Smooth muscle cell (in vitro differentiated cells): ENCODE measurements at regions not wholly inside any gene's neighbourhood (a gene's known extent, or its start where the extent isn't known, plus 50 kb on each side); places are given as distances from the start of the nearest gene placed in this dataset. TPM values are rescaled to one million over a fixed set of nuclear protein-coding genes. Genes with fewer than 3 reads are reported as not detected.

Experiments used
- DNase-seq: peaks from one replicate; lab custom pipeline; 2025; ENCODE audit not compliant: unreplicated experiment; lab: John Stamatoyannopoulos, UW
- H2AFZ ChIP-seq: fragments of 200-600 bp; sonication (generic); 2 replicates; pipeline ENCODE4 v1.6.0; 2016; ENCODE audit warnings: antibody characterized with exemption, low read depth, mild to moderate bottlenecking
- H3F3A ChIP-seq: fragments of 200-600 bp; sonication (generic); 2 replicates; pipeline ENCODE4 v1.6.0; 2017; ENCODE audit warnings: antibody characterized with exemption, low read depth
- H3K27ac ChIP-seq: fragments of 200-600 bp; sonication (generic); 2 replicates; pipeline ENCODE4 v1.5.1; 2016; ENCODE audit warnings: low read depth, mild to moderate bottlenecking
- H3K27me3 ChIP-seq: fragments of 200-600 bp; sonication (generic); 2 replicates; pipeline ENCODE4 v1.6.1; 2016; ENCODE audit warnings: low read depth, mild to moderate bottlenecking
- H3K36me3 ChIP-seq: fragments of 200-600 bp; sonication (generic); 2 replicates; pipeline ENCODE4 v1.5.1; 2016; ENCODE audit warnings: low read depth
- H3K4me1 ChIP-seq: fragments of 200-600 bp; sonication (generic); 2 replicates; pipeline ENCODE4 v1.5.1; 2016; ENCODE audit warnings: low read depth
- H3K4me2 ChIP-seq: fragments of 200-600 bp; sonication (generic); 2 replicates; pipeline ENCODE4 v1.6.0; 2016; ENCODE audit warnings: mild to moderate bottlenecking
- H3K4me3 ChIP-seq: fragments of 200-600 bp; sonication (generic); 2 replicates; pipeline ENCODE4 v1.5.1; 2016; ENCODE audit warnings: mild to moderate bottlenecking
- H3K79me2 ChIP-seq: fragments of 200-600 bp; sonication (generic); 2 replicates; pipeline ENCODE4 v1.6.0; 2016; ENCODE audit warnings: low read depth, mild to moderate bottlenecking
- H3K9ac ChIP-seq: fragments of 200-600 bp; sonication (generic); 2 replicates; pipeline ENCODE4 v1.6.0; 2016; ENCODE audit warnings: low read depth
- H3K9me3 ChIP-seq: fragments of 200-600 bp; sonication (generic); replicated peaks from 2 replicates; pipeline ENCODE4 v1.5.1; 2016; ENCODE audit warnings: low read depth
- H4K20me1 ChIP-seq: fragments of 200-600 bp; sonication (generic); 2 replicates; pipeline ENCODE4 v1.6.0; 2016; ENCODE audit warnings: low read depth
- CTCF ChIP-seq: fragments of 200-600 bp; sonication (generic); IDR thresholded peaks from 2 replicates; pipeline ENCODE4 v1.5.1; 2017; ENCODE audit warnings: borderline replicate concordance, mild to moderate bottlenecking, antibody characterized with exemption; ENCODE audit not compliant: insufficient read depth, poor library complexity, severe bottlenecking
- WGBS: methylation state at CpG from one replicate; pipeline ENCODE4 v1.1.7; 2016; ENCODE audit warnings: low lambda C conversion rate; 5-methylcytosine and 5-hydroxymethylcytosine counted together
- microRNA counts: library from miRNA; unstranded; fragments of <30 nt; microRNA quantifications from one replicate; lab custom pipeline; 2016
- microRNA-seq: library from miRNA; unstranded; fragments of <30 nt; microRNA quantifications from one replicate; pipeline ENCODE4, GENCODE V29; 2016; ENCODE audit warnings: borderline number of aligned reads
- small RNA-seq: library from RNA; depleted of rRNA; stranded (forward); fragments of <200 nt; gene quantifications from one replicate; pipeline ENCODE3, GENCODE V24; 2014

GRCh38 chr5:96015709-96016108 is 54.1 kb upstream of the ELL2 start:
- Histone ChIP-seq H4K20me1 (no peaks in the 10 kb centered on the region), H3K36me3 (no peaks in the 10 kb centered on the region), H3K79me2 (no peaks in the 10 kb centered on the region), H3K27me3 (no peaks in the 10 kb centered on the region), H2AFZ (no peak overlapping the region), H3K9me3 (no peaks in the 10 kb centered on the region), H3K27ac (no peak overlapping the region), H3K4me3 (no peak overlapping the region), H3K4me1 (peaks cover 14% of the 10 kb centered on the region), H3F3A (no peaks in the 10 kb centered on the region), H3K9ac (no peak overlapping the region), H3K4me2 (no peak overlapping the region)
- WGBS = 97% methylated on average over 1 of the region's 1 CpG
- no peak for TF ChIP-seq CTCF
- DNase-seq = no peak

GRCh38 chr5:96014395-96014794 is 52.7 kb upstream of the ELL2 start:
- Histone ChIP-seq H3K9me3 (no peaks in the 10 kb centered on the region), H3K27me3 (no peaks in the 10 kb centered on the region), H2AFZ (no peak overlapping the region), H4K20me1 (no peaks in the 10 kb centered on the region), H3K9ac (no peak overlapping the region), H3K4me1 (peaks cover 14% of the 10 kb centered on the region), H3F3A (no peaks in the 10 kb centered on the region), H3K4me3 (no peak overlapping the region), H3K36me3 (no peaks in the 10 kb centered on the region), H3K79me2 (no peaks in the 10 kb centered on the region), H3K4me2 (no peak overlapping the region), H3K27ac (no peak overlapping the region)
- 88% methylated on average over 1 of the region's 1 CpG for WGBS
- no peak for TF ChIP-seq CTCF
- no peak for DNase-seq

GRCh38 chr5:96013254-96013653 is 51.6 kb upstream of the ELL2 start:
- no peak overlapping the region for H3K4me3 ChIP-seq
- H3K79me2 ChIP-seq = no peaks in the 10 kb centered on the region
- H3F3A ChIP-seq = no peaks in the 10 kb centered on the region
- H3K9ac ChIP-seq = no peak overlapping the region
- no peak overlapping the region for H3K27ac ChIP-seq
- no peaks in the 10 kb centered on the region for H3K27me3 ChIP-seq
- peaks cover 11% of the 10 kb centered on the region for H3K4me1 ChIP-seq
- no peak overlapping the region for H2AFZ ChIP-seq
- TF ChIP-seq CTCF = no peak
- DNase-seq = no peak
- 92% methylated on average over 1 of the region's 1 CpG for WGBS
- H3K9me3 ChIP-seq = no peaks in the 10 kb centered on the region
- no peak overlapping the region for H3K4me2 ChIP-seq
- no peaks in the 10 kb centered on the region for H4K20me1 ChIP-seq
- no peaks in the 10 kb centered on the region for H3K36me3 ChIP-seq

- Histone ChIP-seq H3K36me3 (no peaks in the 10 kb centered on the region), H4K20me1 (no peaks in the 10 kb centered on the region), H3K9ac (no peak overlapping the region), H3K9me3 (no peaks in the 10 kb centered on the region), H3K79me2 (no peaks in the 10 kb centered on the region), H3K4me1 (peaks cover 2% of the 10 kb centered on the region), H3K4me2 (no peak overlapping the region), H3K4me3 (no peak overlapping the region), H3K27ac (no peak overlapping the region), H2AFZ (no peak overlapping the region), H3F3A (no peaks in the 10 kb centered on the region), H3K27me3 (no peaks in the 10 kb centered on the region)
- no peak for DNase-seq
- TF ChIP-seq CTCF = no peak
Observed at GRCh38 chr5:96012399-96012798, 50.7 kb upstream of the ELL2 start.

MicroRNAs in the stretch of these regions (microRNA counts, 767-probe panel; counts per million panel counts)
- microRNA hsa-miR-583 (lab: Ali Mortazavi, UCI) = 183 counts per million

Small RNAs in the stretch of these regions (microRNA-seq; reads per million reads assigned to microRNA genes)
- gene MIR583 = not detected

Small RNAs in the stretch of these regions (small RNA-seq; reads per million reads assigned to genes)
- gene MIR583 = not detected
- gene RNU6-524P = not detected
